Ecto neural progenitor cell (in vitro differentiated cells): ENCODE measurements at regions not wholly inside any gene's neighbourhood (a gene's known extent, or its start where the extent isn't known, plus 50 kb on each side); places are given as distances from the start of the nearest gene placed in this dataset.

Experiments used
- DNase-seq: peaks from one replicate; pipeline ENCODE4 v3.0.0-alpha.2; 2018; ENCODE audit warnings: low spot score

DNA sequence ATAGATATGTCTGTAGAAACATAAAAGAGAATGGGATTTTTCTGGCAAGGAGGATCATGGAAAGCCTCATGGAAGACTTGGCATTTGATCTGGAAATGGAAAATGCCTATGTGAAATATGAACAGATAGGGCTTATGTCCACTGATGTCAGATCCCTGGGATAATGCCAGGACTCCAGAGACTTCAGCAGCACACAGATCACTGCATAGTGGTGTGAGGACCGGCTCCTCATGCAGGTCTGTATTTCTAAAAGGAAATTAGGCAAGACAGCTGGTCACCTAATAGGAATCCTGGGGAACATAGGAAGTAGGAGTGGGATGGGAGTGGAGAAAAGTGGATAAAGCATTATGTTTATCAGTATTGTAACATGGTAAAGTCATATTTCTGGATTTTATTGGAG, 56.8 kb upstream of the IPO9 start:
- no peak for DNase-seq

DNA sequence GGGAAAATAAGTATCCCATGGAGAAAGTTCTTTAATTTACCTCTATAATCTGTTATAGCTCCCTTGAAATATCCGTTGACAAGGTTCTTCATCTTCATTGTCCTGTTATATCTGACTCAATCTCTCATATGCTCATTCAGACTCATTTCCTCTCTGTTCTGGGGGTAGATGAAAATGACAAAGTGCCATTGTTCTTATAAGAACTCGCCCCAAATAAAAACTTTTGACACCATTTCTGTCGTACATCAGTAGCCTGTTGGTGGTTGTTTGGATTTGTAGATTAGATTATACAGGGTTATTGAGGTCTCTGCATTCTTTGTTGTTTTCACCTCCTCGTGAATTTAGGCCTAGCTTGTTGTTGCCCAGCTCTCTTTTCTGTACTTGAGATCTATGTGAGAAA, 55.2 kb upstream of the IPO9 start:
- DNase-seq = no peak

DNA sequence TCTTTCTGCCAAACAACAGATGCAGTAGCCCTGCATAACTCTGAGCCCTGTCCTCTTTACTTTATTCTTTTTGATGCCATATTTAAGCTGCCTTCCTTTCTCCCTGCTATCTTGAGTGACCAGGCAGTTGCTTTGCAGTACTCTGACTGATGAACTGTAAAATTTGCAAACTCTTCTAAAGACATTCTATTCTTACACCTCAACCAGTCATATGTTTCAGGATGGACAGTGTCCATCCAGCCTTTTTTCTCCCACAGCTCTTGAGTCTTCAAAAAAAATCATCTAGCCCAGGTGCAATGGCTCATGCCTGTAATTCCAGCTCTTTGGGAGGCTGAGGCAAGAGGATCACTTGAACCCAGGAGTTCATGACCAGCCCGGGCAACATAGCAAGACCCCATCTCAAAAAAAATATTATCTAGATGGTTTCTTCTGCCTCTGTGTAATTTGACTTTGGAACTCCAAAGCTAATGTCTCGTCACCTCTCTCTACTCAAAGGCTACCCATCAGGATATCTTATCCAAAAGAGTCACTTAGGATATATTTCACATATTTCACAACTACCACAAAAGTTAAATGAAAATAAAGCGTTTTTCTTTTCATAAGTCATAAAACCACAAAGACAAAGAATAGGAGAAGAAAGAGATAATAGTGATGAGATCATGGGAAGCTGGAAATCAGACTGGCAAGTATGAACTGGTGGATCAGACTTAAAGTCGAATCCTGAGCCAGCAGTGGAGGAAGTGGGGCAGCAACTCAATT, 54.6 kb upstream of the IPO9 start:
- DNase-seq = no peak

DNA sequence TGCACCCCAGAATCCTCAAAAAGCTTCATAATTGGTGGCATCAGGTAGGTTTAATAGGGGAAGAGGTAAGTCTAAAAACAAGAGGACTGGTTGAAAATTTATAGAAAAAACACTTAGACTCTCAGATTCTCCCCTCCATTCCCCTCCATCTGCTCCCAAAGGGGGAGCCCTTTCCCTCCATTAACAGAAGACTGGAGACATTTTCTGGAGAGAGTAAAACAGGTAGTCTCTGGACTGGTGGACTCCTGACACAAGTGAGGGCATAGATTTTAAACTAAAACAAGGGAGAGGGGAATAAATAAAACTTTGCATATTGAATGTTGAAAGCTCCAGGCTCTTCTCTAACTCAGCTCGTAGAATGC, 54.0 kb upstream of the IPO9 start:
- no peak for DNase-seq

DNA sequence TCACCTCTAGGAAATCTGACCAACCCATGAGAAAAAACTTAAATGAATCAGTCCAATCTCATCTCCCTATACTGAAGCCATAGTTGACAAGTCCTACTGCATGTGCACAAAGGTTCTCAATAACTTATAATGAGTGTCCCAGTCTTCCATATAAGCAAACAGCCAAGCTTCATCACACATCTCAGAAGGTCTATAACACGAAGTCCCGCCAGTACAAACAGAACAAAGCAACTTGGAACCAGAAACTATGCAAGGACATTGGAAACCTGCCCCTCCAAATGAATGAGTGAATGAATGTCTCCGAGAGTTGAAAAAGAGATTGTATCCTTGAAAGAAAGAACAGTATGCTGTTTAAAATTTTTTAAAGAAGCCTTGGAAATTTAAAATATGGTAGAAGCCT, 53.6 kb upstream of the IPO9 start:
- DNase-seq = no peak

DNA sequence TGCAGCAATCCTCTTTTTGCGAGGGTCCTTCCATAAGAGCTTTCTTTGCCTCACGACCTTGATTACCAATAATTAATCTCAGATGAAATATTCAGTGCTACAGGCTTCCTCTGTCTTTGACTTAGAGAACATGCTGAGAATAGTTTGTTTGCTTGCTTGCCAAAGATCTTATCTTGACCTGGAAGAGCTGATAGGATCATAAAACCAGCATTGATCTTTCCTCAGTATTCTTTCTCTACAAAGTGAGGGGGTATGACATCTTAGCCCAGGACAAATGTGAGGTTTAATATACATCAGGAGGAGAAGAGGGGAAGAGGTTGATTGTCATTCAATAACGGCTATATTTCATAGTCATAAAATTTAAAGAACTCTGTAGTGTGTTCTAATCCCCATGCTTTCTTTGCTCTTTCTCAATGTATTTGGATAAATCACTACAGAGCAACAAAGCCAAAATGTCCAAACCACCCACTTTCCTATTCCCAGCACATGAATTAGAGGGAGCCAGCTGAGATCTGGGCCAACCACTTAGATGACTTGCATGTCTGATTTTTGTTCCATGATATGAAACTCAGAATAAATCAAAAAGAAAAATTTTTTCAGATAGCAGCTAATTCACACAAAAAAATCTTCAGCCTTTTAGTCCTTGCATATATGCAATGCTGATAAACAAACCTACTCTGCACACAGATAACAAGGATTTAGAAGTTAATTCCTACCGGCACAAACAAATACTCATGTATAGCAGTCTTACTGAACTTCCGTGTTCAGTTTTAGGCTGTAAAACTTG, 50.5 kb upstream of the IPO9 start:
- DNase-seq = no peak
